ENCODE measurements at regions not wholly inside any gene's neighbourhood (a gene's known extent, or its start where the extent isn't known, plus 50 kb on each side); places are given as distances from the start of the nearest gene placed in this dataset.

- TF ChIP-seq CTCF (conservative IDR thresholded peaks at IDR 0.05; ENCODE audit: low read depth, low read length), result no peak
- no peak for TF ChIP-seq EZH2 (IDR thresholded peaks at IDR 0.05; ENCODE audit: borderline replicate concordance, low read depth, low read length, poor library complexity, severe bottlenecking)
Observed at GRCh38 chr19:29002336-29002735, 210.6 kb downstream of the UQCRFS1 start.
